Activated CD8-positive, alpha-beta memory T cell treated with anti-CD3 and anti-CD28 coated beads for 48 hours (primary cell): ENCODE measurements at regions not wholly inside any gene's neighbourhood (a gene's known extent, or its start where the extent isn't known, plus 50 kb on each side); places are given as distances from the start of the nearest gene placed in this dataset.
"Not testable (repeated sequence)": the region's sequence is repeated elsewhere in the genome, so short reads cannot be mapped to it uniquely, and the experiment has no call there.

Experiments used
- DNase-seq, 3 experiments: peaks; one replicate each; pipeline ENCODE4 v3.0.0-alpha.2; 2020; ENCODE audit warnings: low read depth in 2 of 3, low spot score in 2 of 3

- DNase-seq = no peak
These were observed 72.2 kb downstream of the CRLF2 start for GRCh38 chrX:1140236-1140681.

GRCh38 chrX:1139185-1139500 is 73.3 kb downstream of the CRLF2 start:
- no peak for DNase-seq

GRCh38 chrX:1138476-1139184 is 73.8 kb downstream of the CRLF2 start:
- no peak for DNase-seq

- no peak for DNase-seq
These were observed 74.9 kb downstream of the CRLF2 start for GRCh38 chrX:1137531-1137930.

- DNase-seq = not testable (repeated sequence)
These were observed 75.9 kb downstream of the CRLF2 start for GRCh38 chrX:1136582-1136981.

- DNase-seq = no peak
These were observed 77.5 kb downstream of the CRLF2 start for GRCh38 chrX:1134976-1135375.

- DNase-seq = no peak
These were observed 78.3 kb downstream of the CRLF2 start for GRCh38 chrX:1134156-1134555.

GRCh38 chrX:1126738-1127137 is 85.7 kb downstream of the CRLF2 start:
- DNase-seq = no peak

- no peak for DNase-seq
These were observed 87.9 kb downstream of the CRLF2 start for GRCh38 chrX:1124531-1124930.

GRCh38 chrX:1122851-1123250 is 89.6 kb downstream of the CRLF2 start:
- not testable (repeated sequence) for DNase-seq

GRCh38 chrX:1119275-1119674 is 93.2 kb downstream of the CRLF2 start:
- DNase-seq = no peak

GRCh38 chrX:1118572-1119199 is 93.8 kb downstream of the CRLF2 start:
- no peak for DNase-seq

GRCh38 chrX:1115411-1115810 is 97.0 kb downstream of the CRLF2 start:
- DNase-seq = not testable (repeated sequence)

GRCh38 chrX:1112321-1112720 is 100.1 kb downstream of the CRLF2 start:
- no peak for DNase-seq

GRCh38 chrX:1111601-1112300 is 100.7 kb downstream of the CRLF2 start:
- no peak for DNase-seq

GRCh38 chrX:1109580-1110119 is 102.8 kb downstream of the CRLF2 start:
- DNase-seq = no peak

GRCh38 chrX:1108501-1109445 is 103.7 kb downstream of the CRLF2 start:
- no peak for DNase-seq

- DNase-seq = no peak
These were observed 105.8 kb downstream of the CRLF2 start for GRCh38 chrX:1106478-1107210.

- no peak for DNase-seq
These were observed 106.6 kb downstream of the CRLF2 start for GRCh38 chrX:1105671-1106419.

- DNase-seq = not testable (repeated sequence)
These were observed 107.4 kb downstream of the CRLF2 start for GRCh38 chrX:1105031-1105430.
